ENCODE measurements at regions not wholly inside any gene's neighbourhood (a gene's known extent, or its start where the extent isn't known, plus 50 kb on each side); places are given as distances from the start of the nearest gene placed in this dataset.

- TF ChIP-seq ZNF274 (IDR thresholded peaks at IDR 0.05; ENCODE audit: low read depth, low read length), result no peak
- H3K4me3 ChIP-seq (ENCODE audit: low read length), result no peak overlapping the region
Measured at GRCh38 chr1:81588149-81588548, 212.6 kb upstream of the ADGRL2 start.

- no peak overlapping the region for H3K4me3 ChIP-seq (ENCODE audit: low read length)
- TF ChIP-seq ZNF274 (IDR thresholded peaks at IDR 0.05; ENCODE audit: low read depth, low read length), result no peak
Measured at GRCh38 chr1:81587426-81587825, 213.3 kb upstream of the ADGRL2 start.

GRCh38 chr1:81585371-81585770 lies 215.4 kb upstream of the ADGRL2 start:
- TF ChIP-seq ZNF274 (IDR thresholded peaks at IDR 0.05; ENCODE audit: low read depth, low read length), result no peak
- no peak overlapping the region for H3K4me3 ChIP-seq (ENCODE audit: low read length)

GRCh38 chr1:81584398-81584797 lies 216.3 kb upstream of the ADGRL2 start:
- H3K4me3 ChIP-seq (ENCODE audit: low read length), result no peak overlapping the region
- TF ChIP-seq ZNF274 (IDR thresholded peaks at IDR 0.05; ENCODE audit: low read depth, low read length), result no peak

GRCh38 chr1:81583878-81584277 lies 216.9 kb upstream of the ADGRL2 start:
- H3K4me3 ChIP-seq (ENCODE audit: low read length), result no peak overlapping the region

GRCh38 chr1:81582467-81582986 lies 218.2 kb upstream of the ADGRL2 start:
- TF ChIP-seq ZNF274 (IDR thresholded peaks at IDR 0.05; ENCODE audit: low read depth, low read length), result no peak
- no peak overlapping the region for H3K4me3 ChIP-seq (ENCODE audit: low read length)

More at GRCh38 chr1:81583878-81584277, 216.9 kb upstream of the ADGRL2 start:
- TF ChIP-seq ZNF274 (IDR thresholded peaks at IDR 0.05; ENCODE audit: low read depth, low read length), result no peak

- no peak overlapping the region for H3K4me3 ChIP-seq (ENCODE audit: low read length)
- TF ChIP-seq ZNF274 (IDR thresholded peaks at IDR 0.05; ENCODE audit: low read depth, low read length), result no peak
Measured at GRCh38 chr1:81578867-81579266, 221.9 kb upstream of the ADGRL2 start.

- no peak for TF ChIP-seq ZNF274 (IDR thresholded peaks at IDR 0.05; ENCODE audit: low read depth, low read length)
Measured at GRCh38 chr1:81577004-81577697, 223.6 kb upstream of the ADGRL2 start.

GRCh38 chr1:81574408-81574807 lies 226.3 kb upstream of the ADGRL2 start:
- no peak for TF ChIP-seq ZNF274 (IDR thresholded peaks at IDR 0.05; ENCODE audit: low read depth, low read length)
- H3K4me3 ChIP-seq (ENCODE audit: low read length), result no peak overlapping the region

More at GRCh38 chr1:81577004-81577697, 223.6 kb upstream of the ADGRL2 start:
- no peak overlapping the region for H3K4me3 ChIP-seq (ENCODE audit: low read length)

- H3K4me3 ChIP-seq (ENCODE audit: low read length), result no peak overlapping the region
- no peak for TF ChIP-seq ZNF274 (IDR thresholded peaks at IDR 0.05; ENCODE audit: low read depth, low read length)
Measured at GRCh38 chr1:81573458-81573857, 227.3 kb upstream of the ADGRL2 start.

- no peak overlapping the region for H3K4me3 ChIP-seq (ENCODE audit: low read length)
- TF ChIP-seq ZNF274 (IDR thresholded peaks at IDR 0.05; ENCODE audit: low read depth, low read length), result no peak
Measured at GRCh38 chr1:81571946-81572345, 228.8 kb upstream of the ADGRL2 start.

- H3K4me3 ChIP-seq (ENCODE audit: low read length), result no peak overlapping the region
- TF ChIP-seq ZNF274 (IDR thresholded peaks at IDR 0.05; ENCODE audit: low read depth, low read length), result no peak
Measured at GRCh38 chr1:81569761-81570160, 231.0 kb upstream of the ADGRL2 start.

GRCh38 chr1:81563632-81564031 lies 237.1 kb upstream of the ADGRL2 start:
- no peak for TF ChIP-seq ZNF274 (IDR thresholded peaks at IDR 0.05; ENCODE audit: low read depth, low read length)

GRCh38 chr1:81562934-81563333 lies 237.8 kb upstream of the ADGRL2 start:
- no peak for TF ChIP-seq ZNF274 (IDR thresholded peaks at IDR 0.05; ENCODE audit: low read depth, low read length)
- H3K4me3 ChIP-seq (ENCODE audit: low read length), result no peak overlapping the region

More at GRCh38 chr1:81563632-81564031, 237.1 kb upstream of the ADGRL2 start:
- H3K4me3 ChIP-seq (ENCODE audit: low read length), result no peak overlapping the region

GRCh38 chr1:81560629-81561028 lies 240.1 kb upstream of the ADGRL2 start:
- no peak for TF ChIP-seq ZNF274 (IDR thresholded peaks at IDR 0.05; ENCODE audit: low read depth, low read length)
- H3K4me3 ChIP-seq (ENCODE audit: low read length), result no peak overlapping the region
